T-helper 17 cell (primary cell): ENCODE measurements at regions not wholly inside any gene's neighbourhood (a gene's known extent, or its start where the extent isn't known, plus 50 kb on each side); places are given as distances from the start of the nearest gene placed in this dataset.

Experiments
- ATAC-seq: fragments of 150-1000 bp; cut with Tn5 transposase; 2 replicates; pipeline ENCODE4 v1.10.0; 2021; ENCODE audit warnings: mild to moderate bottlenecking, moderate library complexity
- DNase-seq, 3 donors: peaks; one replicate each; pipeline versions ENCODE4 v3.0.0 to v3.0.0-alpha.2; 2020 to 2021
- H3K9me3 ChIP-seq: one replicate; pipeline ENCODE4 v1.7.0; 2013; ENCODE audit warnings: low read length, mild to moderate bottlenecking; ENCODE audit not compliant: control insufficient read depth, poor library complexity, severe bottlenecking
- H3K27ac Mint-ChIP-seq: one replicate; pipeline ENCODE4 v1.8.0; 2022; ENCODE audit warnings: mild to moderate bottlenecking, moderate library complexity, mixed read lengths
- H3K27me3 Mint-ChIP-seq: one replicate; pipeline ENCODE4 v1.8.0; 2022; ENCODE audit warnings: mixed read lengths
- H3K36me3 Mint-ChIP-seq: one replicate; pipeline ENCODE4 v1.8.0; 2022; ENCODE audit warnings: low read depth, mixed read lengths
- H3K4me1 Mint-ChIP-seq: one replicate; pipeline ENCODE4 v1.8.0; 2022; ENCODE audit warnings: mild to moderate bottlenecking, mixed read lengths
- H3K4me3 Mint-ChIP-seq: one replicate; pipeline ENCODE4 v1.8.0; 2022; ENCODE audit warnings: mild to moderate bottlenecking, moderate library complexity, mixed read lengths

- no peaks in the 10 kb centered on the region for H3K36me3 Mint-ChIP-seq
- no peaks in the 10 kb centered on the region for H3K9me3 ChIP-seq
- no peak for ATAC-seq
- peaks cover 3% of the 10 kb centered on the region for H3K4me1 Mint-ChIP-seq
- H3K4me3 Mint-ChIP-seq, result no peak overlapping the region
- DNase-seq, result no peak
- peaks cover 49% of the 10 kb centered on the region for H3K27me3 Mint-ChIP-seq
- H3K27ac Mint-ChIP-seq, result no peak overlapping the region
Measured at GRCh38 chr1:29634746-29635335, 398.5 kb downstream of the PTPRU start.

DNA sequence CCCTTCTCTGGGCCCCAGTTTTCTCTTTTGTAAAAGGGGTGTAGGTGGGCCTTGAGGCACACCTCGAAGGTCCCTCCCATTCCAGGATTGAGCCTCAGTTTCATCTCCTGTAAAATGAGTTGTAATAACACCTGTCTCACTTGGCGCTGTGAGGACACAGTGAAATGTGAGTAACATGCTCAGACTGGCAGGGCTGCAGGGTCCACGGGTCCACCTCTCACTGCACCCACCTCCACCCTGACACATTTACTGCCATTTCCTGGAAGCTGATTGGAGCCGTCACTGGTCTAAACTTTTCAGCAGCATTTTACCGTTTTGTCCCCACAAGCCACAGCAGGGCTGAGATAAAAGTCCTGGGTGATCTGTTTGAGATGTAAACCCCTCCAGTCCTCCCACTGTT is 398.0 kb downstream of the PTPRU start:
- H3K9me3 ChIP-seq, result no peaks in the 10 kb centered on the region
- Mint-ChIP-seq H3K4me1 (peaks cover 3% of the 10 kb centered on the region), H3K27ac (no peak overlapping the region), H3K4me3 (no peak overlapping the region), H3K27me3 (peaks cover 46% of the 10 kb centered on the region), H3K36me3 (no peaks in the 10 kb centered on the region)
- ATAC-seq (no peak), DNase-seq (no peak)

GRCh38 chr1:29633771-29634170 is 397.4 kb downstream of the PTPRU start:
- peaks cover 46% of the 10 kb centered on the region for H3K27me3 Mint-ChIP-seq

DNA sequence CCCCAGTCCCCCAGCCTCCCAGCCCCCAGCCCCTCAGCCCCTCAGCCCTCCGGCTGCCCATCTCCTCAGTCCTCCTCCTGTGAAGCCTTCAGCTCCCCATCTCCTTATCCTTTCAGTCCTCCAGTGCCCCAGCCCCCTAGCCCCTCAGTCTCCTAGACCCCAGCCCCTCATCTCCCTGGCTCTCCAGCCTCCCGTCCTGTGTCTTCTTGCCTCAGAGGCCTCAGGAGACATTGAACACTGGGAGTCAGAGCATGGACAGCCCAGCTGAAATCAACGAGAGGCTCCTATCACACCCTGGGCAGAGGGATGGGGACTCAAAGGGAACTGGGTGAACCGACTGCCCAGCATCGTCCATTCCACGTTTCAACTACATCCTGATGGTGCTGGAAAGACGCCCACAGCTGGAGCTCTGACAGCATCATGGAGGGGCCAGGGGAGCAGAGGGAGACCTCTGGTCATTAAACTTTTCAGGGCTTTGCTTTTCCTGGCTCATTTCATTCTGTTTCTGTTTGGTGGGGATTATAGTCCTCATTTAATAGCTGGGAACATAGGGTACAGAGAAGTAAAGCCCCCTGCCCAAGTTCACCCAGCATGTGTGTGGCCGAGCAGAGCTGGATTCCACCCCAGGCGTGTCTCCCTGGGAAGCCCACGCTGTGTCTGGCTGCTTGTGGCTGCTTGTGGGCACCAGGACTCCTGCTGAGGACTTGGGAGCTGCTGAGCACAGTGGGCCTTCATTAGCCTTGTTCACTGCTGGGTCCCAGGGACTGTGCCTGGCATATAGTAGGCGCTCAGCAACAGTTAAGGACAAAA is 396.7 kb downstream of the PTPRU start:
- H3K9me3 ChIP-seq, result no peaks in the 10 kb centered on the region
- no peak for DNase-seq
- Mint-ChIP-seq H3K36me3 (no peaks in the 10 kb centered on the region), H3K27ac (no peak overlapping the region), H3K4me1 (peaks cover 3% of the 10 kb centered on the region), H3K27me3 (peaks cover 46% of the 10 kb centered on the region), H3K4me3 (no peak overlapping the region)
- no peak for ATAC-seq

More at GRCh38 chr1:29633771-29634170, 397.4 kb downstream of the PTPRU start:
- ATAC-seq (no peak), DNase-seq (no peak)
- no peak overlapping the region for H3K27ac Mint-ChIP-seq
- no peak overlapping the region for H3K4me3 Mint-ChIP-seq
- no peaks in the 10 kb centered on the region for H3K36me3 Mint-ChIP-seq
- H3K9me3 ChIP-seq, result no peaks in the 10 kb centered on the region
- H3K4me1 Mint-ChIP-seq, result peaks cover 3% of the 10 kb centered on the region

DNA sequence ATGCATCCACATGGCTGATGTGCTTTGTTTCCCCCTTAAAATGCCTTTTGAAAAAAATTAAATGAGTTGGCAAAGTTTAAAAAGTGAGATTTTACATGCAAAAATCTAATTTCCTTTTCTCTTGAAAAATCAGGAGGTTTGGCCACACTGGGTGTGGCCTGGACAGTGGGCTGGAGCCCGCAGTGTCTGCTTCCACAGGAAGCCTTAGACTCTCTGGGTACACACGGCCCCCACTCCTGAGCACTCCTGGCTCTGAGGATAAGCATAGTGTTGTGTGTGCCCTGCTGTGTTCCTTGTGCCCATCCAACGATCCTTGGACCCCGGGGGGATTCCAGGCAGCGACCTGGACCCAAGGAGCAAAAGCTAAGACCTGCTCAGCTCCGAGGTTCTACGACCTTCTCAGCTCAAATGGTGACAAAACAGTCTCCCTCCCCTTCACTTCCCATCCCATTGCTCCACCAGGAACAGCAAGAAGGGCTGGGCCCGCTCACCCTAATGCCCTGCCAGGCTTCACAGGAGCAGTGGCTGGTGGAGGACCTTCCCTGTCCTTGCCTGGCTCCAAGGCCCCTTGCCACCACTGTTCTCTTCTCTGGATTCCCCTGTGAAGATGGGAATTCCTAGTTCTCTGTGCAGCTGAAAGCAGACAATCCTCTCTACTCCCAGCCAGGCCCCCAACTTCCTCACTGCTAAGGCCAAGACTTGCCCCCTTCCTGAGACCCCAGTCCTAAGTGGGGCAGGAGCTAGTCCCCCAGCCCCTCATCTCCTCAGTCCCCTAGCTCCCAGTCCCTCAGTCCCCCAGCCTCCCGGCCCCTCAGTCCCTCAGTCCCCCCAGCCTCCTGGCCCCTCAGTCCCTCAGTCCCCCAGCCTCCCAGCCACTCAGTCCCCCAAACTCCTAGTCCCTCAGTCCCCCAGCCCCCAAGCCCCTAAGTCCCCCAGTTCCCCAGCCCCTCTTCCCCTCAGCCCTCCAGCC is 395.8 kb downstream of the PTPRU start:
- Mint-ChIP-seq H3K4me3 (no peak overlapping the region), H3K4me1 (peaks cover 3% of the 10 kb centered on the region), H3K27me3 (peaks cover 46% of the 10 kb centered on the region), H3K27ac (no peak overlapping the region), H3K36me3 (no peaks in the 10 kb centered on the region)
- no peak for ATAC-seq
- H3K9me3 ChIP-seq, result no peaks in the 10 kb centered on the region
- DNase-seq, result no peak

- Mint-ChIP-seq H3K4me1 (peaks cover 3% of the 10 kb centered on the region), H3K27ac (no peak overlapping the region), H3K36me3 (no peaks in the 10 kb centered on the region), H3K27me3 (peaks cover 42% of the 10 kb centered on the region), H3K4me3 (no peak overlapping the region)
- no peak for DNase-seq
- no peak for ATAC-seq
- no peaks in the 10 kb centered on the region for H3K9me3 ChIP-seq
Measured at GRCh38 chr1:29631361-29631760, 395.0 kb downstream of the PTPRU start.

- Mint-ChIP-seq H3K4me1 (peaks cover 3% of the 10 kb centered on the region), H3K27ac (no peak overlapping the region), H3K4me3 (no peak overlapping the region), H3K36me3 (no peaks in the 10 kb centered on the region), H3K27me3 (peaks cover 42% of the 10 kb centered on the region)
- no peak for DNase-seq
- no peaks in the 10 kb centered on the region for H3K9me3 ChIP-seq
- no peak for ATAC-seq
Measured at GRCh38 chr1:29630756-29631155, 394.4 kb downstream of the PTPRU start.

DNA sequence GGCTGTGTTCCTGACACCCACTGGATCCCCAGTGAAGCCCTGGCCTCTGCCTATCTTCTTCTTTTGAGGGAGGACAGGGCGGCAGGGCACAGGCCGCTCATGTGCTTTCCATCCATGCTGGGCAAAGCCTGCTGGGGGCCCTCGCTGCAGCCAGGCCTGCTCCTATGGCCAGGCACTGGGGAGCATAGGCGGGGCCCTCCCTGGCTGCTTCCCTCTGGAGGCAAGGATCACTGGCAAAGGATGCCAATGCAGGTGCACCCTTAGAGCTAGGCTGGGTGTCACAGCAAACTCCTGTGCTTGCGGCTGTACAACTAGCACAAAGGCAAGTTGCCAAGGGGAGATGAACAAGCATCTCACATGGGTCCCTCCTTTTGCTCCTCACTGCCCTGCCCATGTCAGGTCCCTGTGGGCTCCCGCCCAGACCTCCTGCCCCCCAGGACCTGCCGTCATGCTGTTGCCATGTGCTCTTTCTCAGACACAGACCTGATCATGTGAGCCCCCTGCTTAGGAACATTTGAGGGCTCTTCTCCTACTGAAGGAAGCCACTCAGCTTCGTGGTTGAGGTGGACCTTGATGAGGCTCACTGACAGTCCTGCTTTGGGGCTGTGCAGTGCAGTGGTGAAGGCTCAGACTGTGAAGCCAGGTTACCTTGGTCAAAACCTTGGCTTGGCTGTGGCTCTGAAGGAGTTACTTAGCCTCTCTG is 393.6 kb downstream of the PTPRU start:
- H3K27ac Mint-ChIP-seq, result no peak overlapping the region
- H3K36me3 Mint-ChIP-seq, result no peaks in the 10 kb centered on the region
- no peak overlapping the region for H3K4me3 Mint-ChIP-seq
- DNase-seq, result no peak
- H3K27me3 Mint-ChIP-seq, result peaks cover 40% of the 10 kb centered on the region
- peaks cover 3% of the 10 kb centered on the region for H3K4me1 Mint-ChIP-seq
- no peaks in the 10 kb centered on the region for H3K9me3 ChIP-seq
- no peak for ATAC-seq

DNA sequence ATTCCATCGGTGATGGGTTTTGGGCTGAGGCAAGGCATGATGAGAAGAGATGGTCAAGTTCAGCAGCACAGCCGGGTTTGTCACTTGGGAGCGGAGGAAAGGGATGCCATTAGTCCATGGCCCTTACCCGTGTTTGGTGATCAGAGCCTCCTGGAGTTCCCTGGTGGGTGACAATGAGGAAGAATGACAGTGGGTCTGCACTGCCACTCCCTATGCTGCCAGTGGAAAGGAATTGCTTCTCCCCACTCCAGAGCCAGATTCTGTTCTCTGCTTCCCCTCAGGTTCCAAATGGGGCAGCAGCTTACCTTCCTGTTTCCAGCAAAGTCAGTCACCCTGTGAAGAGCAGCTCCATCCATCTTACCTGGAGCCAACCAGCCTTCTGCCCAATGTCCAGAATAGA is 393.1 kb downstream of the PTPRU start:
- no peaks in the 10 kb centered on the region for H3K9me3 ChIP-seq
- H3K27ac Mint-ChIP-seq, result no peak overlapping the region
- no peak for DNase-seq
- ATAC-seq, result no peak
- no peaks in the 10 kb centered on the region for H3K36me3 Mint-ChIP-seq
- H3K27me3 Mint-ChIP-seq, result peaks cover 41% of the 10 kb centered on the region
- H3K4me1 Mint-ChIP-seq, result peaks cover 3% of the 10 kb centered on the region
- H3K4me3 Mint-ChIP-seq, result no peak overlapping the region

GRCh38 chr1:29628190-29628589 is 391.9 kb downstream of the PTPRU start:
- Mint-ChIP-seq H3K36me3 (no peaks in the 10 kb centered on the region), H3K4me1 (peaks cover 3% of the 10 kb centered on the region), H3K4me3 (no peak overlapping the region), H3K27me3 (peaks cover 33% of the 10 kb centered on the region), H3K27ac (no peak overlapping the region)
- ATAC-seq, result no peak
- no peaks in the 10 kb centered on the region for H3K9me3 ChIP-seq
- no peak for DNase-seq

DNA sequence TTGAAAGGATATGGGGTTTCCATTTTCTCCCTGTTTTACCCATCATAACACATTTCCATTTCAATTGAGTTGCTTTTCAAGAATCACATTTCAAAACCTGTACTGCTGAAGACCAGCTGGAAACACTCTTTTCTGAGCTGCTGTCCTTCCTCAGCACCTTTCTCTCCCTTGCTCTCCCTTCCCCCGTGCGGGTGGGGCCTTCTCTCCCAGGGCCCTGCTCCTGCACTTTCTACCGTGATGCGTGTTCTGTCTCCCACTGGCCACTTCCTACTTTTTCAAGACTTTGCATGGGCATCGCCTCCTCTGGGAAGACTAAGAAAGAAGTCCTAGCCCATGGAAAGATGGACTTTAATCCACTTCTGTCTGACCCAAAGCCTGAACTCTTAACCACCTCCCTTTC is 390.4 kb downstream of the PTPRU start:
- no peak for ATAC-seq
- Mint-ChIP-seq H3K27me3 (peaks cover 34% of the 10 kb centered on the region), H3K36me3 (no peaks in the 10 kb centered on the region)

GRCh38 chr1:29626066-29626465 is 389.7 kb downstream of the PTPRU start:
- no peak for DNase-seq
- no peak overlapping the region for H3K27ac Mint-ChIP-seq

More for the DNA sequence above, 390.4 kb downstream of the PTPRU start:
- no peak for DNase-seq
- no peak overlapping the region for H3K4me3 Mint-ChIP-seq
- no peak overlapping the region for H3K27ac Mint-ChIP-seq
- no peaks in the 10 kb centered on the region for H3K9me3 ChIP-seq
- H3K4me1 Mint-ChIP-seq, result peaks cover 3% of the 10 kb centered on the region

GRCh38 chr1:29625084-29625420 is 388.7 kb downstream of the PTPRU start:
- no peaks in the 10 kb centered on the region for H3K36me3 Mint-ChIP-seq
- H3K4me3 Mint-ChIP-seq, result no peak overlapping the region
- no peak overlapping the region for H3K27ac Mint-ChIP-seq
- H3K27me3 Mint-ChIP-seq, result peaks cover 44% of the 10 kb centered on the region
- no peak for DNase-seq
- H3K9me3 ChIP-seq, result no peaks in the 10 kb centered on the region
- no peak for ATAC-seq
- no peaks in the 10 kb centered on the region for H3K4me1 Mint-ChIP-seq

More at GRCh38 chr1:29626066-29626465, 389.7 kb downstream of the PTPRU start:
- no peaks in the 10 kb centered on the region for H3K9me3 ChIP-seq
- Mint-ChIP-seq H3K4me1 (no peaks in the 10 kb centered on the region), H3K4me3 (no peak overlapping the region), H3K36me3 (no peaks in the 10 kb centered on the region), H3K27me3 (peaks cover 40% of the 10 kb centered on the region)
- ATAC-seq, result no peak
